GM19043 (cell line): ENCODE measurements at regions not wholly inside any gene's neighbourhood (a gene's known extent, or its start where the extent isn't known, plus 50 kb on each side); places are given as distances from the start of the nearest gene placed in this dataset.
"Not testable (repeated sequence)": the region's sequence is repeated elsewhere in the genome, so short reads cannot be mapped to it uniquely, and the experiment has no call there.

Experiments
- ATAC-seq: cut with Tn5 transposase; IDR thresholded peaks from one replicate; pipeline ENCODE4 v1.9.1; 2021; ENCODE audit warnings: low read depth; ENCODE audit not compliant: unreplicated experiment

DNA sequence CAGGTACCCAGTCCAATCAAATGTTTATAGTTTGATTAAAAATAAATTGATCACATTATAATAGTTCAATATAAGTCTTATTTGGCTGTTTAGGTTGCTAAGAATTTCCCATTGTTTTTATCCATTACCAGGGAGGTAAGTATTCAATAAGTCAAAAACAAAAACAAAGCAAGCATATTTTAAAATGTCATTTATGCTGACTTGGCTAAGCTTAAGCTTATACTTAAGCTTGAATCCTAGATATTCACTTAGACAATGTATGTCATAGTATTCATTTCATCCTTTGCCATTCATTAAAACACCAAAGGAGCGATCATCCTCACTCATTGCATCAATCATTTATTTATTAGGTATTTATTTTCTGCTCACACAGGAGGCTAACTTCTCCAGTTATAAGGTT lies 144.9 kb downstream of the PRL start:
- no peak for ATAC-seq

DNA sequence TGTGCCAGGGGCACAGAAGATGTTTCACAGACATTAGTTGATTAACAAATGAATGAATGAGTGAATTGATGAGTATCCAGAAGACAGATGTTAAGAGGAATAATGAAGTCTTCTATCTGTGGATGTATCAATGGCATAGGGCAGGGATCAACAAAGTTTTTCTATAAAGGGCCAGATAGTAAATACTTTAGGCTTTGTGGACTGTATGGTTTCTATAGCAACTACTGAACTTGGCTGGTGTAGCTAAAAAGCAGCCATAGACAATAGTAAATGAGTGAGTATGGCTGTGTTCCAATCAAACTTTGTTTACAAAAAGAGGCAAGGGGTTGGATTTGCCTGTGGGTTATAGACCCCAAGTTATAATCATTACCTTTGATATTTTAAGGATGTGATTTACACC lies 144.0 kb downstream of the PRL start:
- no peak for ATAC-seq

DNA sequence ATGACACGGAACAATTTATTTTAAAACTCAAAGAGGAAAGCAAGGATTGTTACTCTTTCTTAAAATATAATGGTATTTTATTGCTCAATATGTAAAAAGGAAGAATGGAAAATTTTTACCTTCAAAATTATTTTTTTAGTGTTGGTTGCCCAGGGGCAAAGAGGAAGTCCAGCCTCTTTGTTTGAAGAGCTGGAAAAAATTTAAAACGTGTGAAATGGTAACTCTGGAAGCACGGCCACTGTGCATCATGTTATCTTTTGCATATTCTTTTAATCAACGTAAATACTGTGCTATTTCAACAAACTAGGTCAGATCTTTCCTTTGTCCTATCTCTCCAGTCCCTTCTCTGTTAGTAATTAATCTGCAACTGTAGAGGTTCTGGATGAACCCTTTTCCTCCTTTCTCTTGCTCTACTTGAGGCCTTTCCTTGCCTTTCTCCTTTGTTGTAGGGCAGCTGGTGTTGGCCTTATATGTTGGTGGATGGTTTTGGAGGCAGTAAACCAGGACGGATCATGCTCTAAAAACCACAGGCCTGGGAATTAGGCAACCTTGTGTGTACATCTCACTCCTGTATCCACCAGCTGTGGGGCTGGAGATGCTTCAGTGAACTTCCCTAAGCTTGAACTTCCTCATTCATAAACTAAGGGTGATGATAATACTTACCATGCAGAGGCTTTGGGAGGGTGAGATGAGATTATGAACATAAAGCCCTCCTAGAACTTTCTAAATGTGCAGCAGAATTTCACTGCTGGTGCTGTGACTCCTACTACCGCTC lies 143.3 kb downstream of the PRL start:
- no peak for ATAC-seq

GRCh38 chr6:22155551-22155950 lies 141.3 kb downstream of the PRL start:
- no peak for ATAC-seq

GRCh38 chr6:22157233-22157632 lies 139.6 kb downstream of the PRL start:
- no peak for ATAC-seq

DNA sequence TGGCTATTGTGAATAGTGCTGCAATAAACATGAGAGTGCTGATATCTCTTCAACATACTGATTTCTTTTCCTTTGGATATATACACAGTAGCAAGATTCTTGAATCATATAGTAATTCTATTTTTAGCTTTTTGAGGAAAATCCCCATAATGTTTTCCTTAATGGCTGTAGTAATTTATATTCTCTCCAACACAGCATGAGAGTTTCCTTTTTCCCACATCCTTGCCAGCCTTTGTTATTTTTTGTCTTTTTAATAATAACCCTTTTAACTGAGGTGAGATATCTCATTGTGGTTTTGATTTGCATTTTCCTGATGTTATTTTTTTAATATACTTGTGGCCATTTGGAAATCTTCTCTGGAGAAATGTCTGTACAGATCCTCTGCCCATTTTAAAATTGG lies 132.6 kb downstream of the PRL start:
- ATAC-seq, result no peak

GRCh38 chr6:22171006-22171405 lies 125.8 kb downstream of the PRL start:
- not testable (repeated sequence) for ATAC-seq

GRCh38 chr6:22171885-22172284 lies 125.0 kb downstream of the PRL start:
- not testable (repeated sequence) for ATAC-seq

DNA sequence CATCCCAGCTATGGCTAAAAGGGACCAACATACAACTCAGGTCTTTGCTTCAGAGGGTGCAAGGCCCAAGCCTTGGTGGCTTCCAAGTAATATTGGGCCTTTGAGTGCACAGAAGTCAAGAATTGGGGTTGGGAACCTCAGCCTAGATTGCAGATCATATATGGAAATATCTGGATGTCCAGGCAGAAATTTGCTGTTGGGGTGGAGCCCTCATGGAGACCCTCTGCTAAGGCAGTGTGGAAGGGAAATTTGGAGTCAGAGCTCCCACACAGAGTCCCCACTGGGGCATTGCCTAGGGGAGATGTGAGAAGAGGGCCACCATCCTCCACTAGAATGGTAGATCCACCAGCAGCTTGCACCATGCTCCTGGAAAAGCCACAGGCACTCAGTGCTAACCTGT lies 123.5 kb downstream of the PRL start:
- no peak for ATAC-seq

DNA sequence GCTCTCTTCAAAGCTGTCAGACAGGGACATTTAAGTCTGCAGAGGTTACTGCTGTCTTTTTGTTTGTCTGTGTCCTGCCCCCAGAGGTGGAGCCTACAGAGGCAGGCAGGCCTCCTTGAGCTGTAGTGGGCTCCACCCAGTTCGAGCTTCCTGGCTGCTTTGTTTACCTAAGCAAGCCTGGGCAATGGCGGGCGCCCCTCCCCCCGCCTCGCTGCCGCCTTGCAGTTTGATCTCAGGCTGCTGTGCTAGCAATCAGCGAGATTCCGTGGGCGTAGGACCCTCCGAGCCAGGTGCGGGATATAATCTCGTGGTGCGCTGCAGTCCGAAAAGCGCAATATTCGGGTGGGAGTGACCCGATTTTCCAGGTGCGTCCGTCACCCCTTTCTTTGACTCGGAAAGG lies 116.6 kb downstream of the PRL start:
- not testable (repeated sequence) for ATAC-seq

DNA sequence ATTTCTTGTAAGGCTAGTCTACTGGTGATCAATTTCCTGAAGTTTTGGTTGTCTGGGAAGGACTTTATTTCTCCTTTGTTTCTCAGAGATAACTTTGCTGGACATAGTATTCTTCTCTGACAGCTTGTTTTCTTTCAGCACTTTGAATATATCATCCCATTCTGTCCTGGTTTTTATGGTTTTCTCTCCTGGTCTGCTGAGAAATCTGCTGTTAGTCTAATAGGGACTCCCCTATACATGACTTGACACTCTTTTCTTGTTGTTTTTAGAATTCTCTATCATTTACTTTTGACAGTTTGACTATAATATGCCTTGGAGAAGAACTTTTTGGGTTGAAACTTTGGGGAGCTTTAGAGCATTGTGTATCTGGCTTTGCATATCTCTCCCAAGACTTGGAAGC lies 112.5 kb downstream of the PRL start:
- no peak for ATAC-seq

GRCh38 chr6:22189946-22190345 lies 106.9 kb downstream of the PRL start:
- no peak for ATAC-seq

DNA sequence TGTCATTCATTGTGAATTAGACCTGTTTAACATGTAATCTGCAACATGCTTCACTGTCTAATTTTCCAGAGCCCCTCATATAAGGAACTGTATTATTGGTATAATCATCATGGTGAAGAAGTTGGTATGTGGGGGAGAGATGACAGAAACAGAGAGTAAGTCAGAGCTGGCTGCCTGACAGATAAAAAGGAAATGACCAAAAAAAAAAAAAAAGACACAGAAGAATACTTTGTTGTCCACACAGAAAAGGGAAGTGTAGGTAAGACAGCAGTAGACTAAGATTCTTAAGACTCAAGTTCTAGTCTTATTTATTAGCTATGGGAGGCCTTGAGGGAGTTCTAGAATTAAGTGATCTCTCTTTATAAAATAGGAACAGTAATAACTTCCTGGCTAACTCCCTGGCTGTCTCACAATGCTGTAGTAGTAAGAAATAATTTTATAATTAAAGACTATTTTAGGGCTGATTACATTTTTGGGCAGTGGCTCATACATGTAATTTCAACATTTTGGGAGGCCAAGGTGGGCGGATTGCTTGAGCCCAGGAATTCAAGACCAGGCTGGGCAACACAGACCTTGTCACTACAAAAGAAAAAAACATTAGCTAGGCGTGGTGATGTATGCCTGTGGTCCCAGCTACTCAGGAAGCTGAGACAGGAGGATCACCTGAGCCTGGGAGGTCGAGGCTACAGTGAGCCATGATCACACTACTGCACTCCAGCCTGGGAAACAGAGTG lies 102.5 kb downstream of the PRL start:
- no peak for ATAC-seq

DNA sequence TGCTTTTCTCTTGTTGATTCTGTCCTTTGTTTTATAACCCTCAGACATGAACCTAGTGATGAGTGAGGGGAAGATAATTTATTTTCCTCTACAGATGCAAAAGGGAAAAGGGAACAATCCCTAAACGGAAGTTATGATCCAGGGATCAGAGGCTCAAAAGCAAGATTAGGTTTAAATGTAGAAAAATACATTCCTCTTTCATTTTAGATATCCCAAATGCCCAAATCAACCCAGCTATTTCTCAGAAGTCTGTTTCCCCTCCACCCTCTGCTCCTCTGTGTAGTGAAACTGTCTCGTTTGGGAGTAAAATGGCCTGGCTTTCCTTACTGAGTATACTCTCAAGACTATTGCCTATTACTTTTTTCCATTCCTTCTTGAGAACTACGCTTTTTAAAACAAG lies 97.1 kb downstream of the PRL start:
- no peak for ATAC-seq

- ATAC-seq, result no peak
These were observed 92.7 kb downstream of the PRL start for GRCh38 chr6:22204153-22204552.

DNA sequence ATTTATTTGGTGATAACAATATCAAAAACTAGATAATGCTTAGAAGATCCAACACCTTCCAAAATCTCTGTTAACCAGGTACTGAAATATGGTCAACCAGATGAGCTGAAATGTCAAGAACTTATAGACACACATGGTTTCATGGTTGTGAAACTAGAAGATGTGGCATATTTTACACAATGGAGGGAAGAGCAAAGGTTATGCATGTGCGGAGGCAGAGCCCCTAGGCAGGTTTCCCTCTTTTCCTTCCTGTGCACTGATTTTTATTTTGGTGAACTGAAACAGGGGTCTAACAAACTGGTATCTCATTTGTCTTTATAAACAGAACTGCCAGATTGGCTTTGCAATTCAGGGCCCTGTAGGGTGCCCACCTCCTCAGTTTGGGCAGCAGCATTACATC lies 91.6 kb downstream of the PRL start:
- no peak for ATAC-seq

- no peak for ATAC-seq
These were observed 90.7 kb downstream of the PRL start for GRCh38 chr6:22206106-22206505.

DNA sequence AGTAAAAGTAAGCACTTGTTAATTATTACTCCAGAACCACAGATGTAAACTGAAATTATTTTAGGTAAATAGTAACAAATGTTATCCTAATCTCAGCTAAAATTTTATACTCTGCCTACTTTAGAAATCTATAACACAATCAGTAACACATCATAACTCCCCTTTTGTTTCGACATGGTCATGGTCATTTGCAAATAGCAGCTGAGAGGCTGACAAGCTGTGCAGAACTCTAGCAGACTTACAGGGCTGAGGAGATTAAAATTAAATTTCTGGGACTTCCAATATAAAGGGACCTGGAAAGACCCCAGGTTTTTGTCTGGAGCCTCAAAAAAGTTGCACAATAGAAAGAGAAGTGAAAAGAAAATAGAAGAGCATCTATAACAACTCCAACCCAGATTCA lies 88.8 kb downstream of the PRL start:
- ATAC-seq, result no peak

- ATAC-seq, result no peak
These were observed 82.5 kb downstream of the PRL start for GRCh38 chr6:22214314-22214713.

DNA sequence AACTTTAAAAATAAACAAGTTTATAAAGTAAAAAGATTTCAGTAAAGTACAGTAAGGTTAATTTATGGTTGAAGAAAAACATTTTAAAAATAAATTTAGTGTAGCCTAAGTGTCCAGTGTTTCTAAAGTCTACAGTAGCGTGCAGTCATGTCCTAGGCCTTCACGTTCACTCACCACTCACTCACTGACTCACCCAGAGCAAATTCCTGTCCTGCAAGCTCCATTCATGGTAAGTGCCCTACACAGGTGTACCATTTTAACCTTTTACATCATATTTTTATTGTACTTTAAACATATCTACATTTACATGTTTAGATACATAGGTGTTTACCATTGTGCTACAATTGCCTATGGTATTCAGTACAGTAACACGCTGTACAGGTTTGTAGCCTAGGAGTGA lies 81.4 kb downstream of the PRL start:
- not testable (repeated sequence) for ATAC-seq

DNA sequence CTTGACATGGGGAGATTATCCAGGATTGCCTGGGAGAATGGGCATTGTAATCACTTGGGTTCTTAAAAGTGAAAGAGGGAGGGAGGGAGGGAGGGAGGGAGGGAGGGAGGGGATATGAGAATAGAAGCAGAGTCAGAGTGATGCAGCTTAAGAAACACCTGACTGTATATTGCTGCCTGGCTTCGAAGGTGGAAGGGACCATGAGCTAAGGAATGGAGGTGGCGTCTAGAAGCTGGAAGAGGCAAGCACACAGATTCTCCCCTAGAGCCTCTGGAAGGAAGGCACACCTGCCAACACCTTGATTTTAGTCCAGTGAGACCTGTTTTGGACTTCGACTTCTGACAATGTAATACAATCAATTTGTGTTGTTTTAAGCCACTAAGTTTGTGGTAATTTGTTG lies 78.4 kb downstream of the PRL start:
- ATAC-seq, result no peak

DNA sequence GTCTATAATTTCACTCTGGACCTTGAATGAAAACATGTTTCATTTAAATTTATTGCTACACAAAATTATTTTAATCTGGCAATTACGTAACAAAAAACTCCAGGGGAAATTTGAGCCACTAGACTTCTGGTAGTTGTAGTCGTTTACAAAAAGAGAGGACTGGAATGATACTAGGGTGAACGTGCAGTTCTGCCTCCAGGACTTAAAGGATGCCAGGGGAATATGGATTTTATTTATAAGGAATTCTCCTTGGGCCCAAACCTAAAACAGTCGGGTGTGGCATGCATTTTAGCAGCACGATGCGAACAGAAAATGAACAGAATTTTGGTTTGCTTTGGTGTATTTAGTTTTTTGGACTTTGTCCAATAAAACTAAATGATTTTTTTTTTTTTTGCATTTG lies 76.9 kb downstream of the PRL start:
- no peak for ATAC-seq
